Stimulated activated CD4-positive, alpha-beta T cell treated with anti-CD3 and anti-CD28 coated beads, Interleukin-15, amount 100 ng/mL, for 24 hours (primary cell): ENCODE measurements at regions not wholly inside any gene's neighbourhood (a gene's known extent, or its start where the extent isn't known, plus 50 kb on each side); places are given as distances from the start of the nearest gene placed in this dataset.

Source experiments
- DNase-seq: peaks from one replicate; pipeline ENCODE4 v3.0.0-alpha.2; 2020

- DNase-seq: no peak
Observed at GRCh38 chr12:77189901-77190416, 124.6 kb upstream of the E2F7 start.

- no peak for DNase-seq
Observed at GRCh38 chr12:77189458-77189857, 124.1 kb upstream of the E2F7 start.

GRCh38 chr12:77179515-77179914, 114.1 kb upstream of the E2F7 start:
- no peak for DNase-seq

GRCh38 chr12:77167801-77168200, 102.4 kb upstream of the E2F7 start:
- DNase-seq: no peak

GRCh38 chr12:77166696-77167095, 101.3 kb upstream of the E2F7 start:
- DNase-seq: no peak

GRCh38 chr12:77163074-77164038, 98.0 kb upstream of the E2F7 start:
- no peak for DNase-seq

- no peak for DNase-seq
Observed at GRCh38 chr12:77161944-77162343, 96.6 kb upstream of the E2F7 start.

GRCh38 chr12:77160931-77161330, 95.6 kb upstream of the E2F7 start:
- DNase-seq: no peak

- DNase-seq: no peak
Observed at GRCh38 chr12:77153706-77154105, 88.3 kb upstream of the E2F7 start.

- DNase-seq: no peak
Observed at GRCh38 chr12:77152623-77153193, 87.3 kb upstream of the E2F7 start.

GRCh38 chr12:77151030-77151429, 85.7 kb upstream of the E2F7 start:
- no peak for DNase-seq

GRCh38 chr12:77133566-77133965, 68.2 kb upstream of the E2F7 start:
- peak; percentile 8 for DNase-seq

GRCh38 chr12:77131977-77132490, 66.7 kb upstream of the E2F7 start:
- DNase-seq: no peak

- no peak for DNase-seq
Observed at GRCh38 chr12:77130193-77130592, 64.8 kb upstream of the E2F7 start.

- no peak for DNase-seq
Observed at GRCh38 chr12:77124767-77125166, 59.4 kb upstream of the E2F7 start.

GRCh38 chr12:77122661-77123060, 57.3 kb upstream of the E2F7 start:
- no peak for DNase-seq

GRCh38 chr12:77122236-77122635, 56.9 kb upstream of the E2F7 start:
- no peak for DNase-seq

- no peak for DNase-seq
Observed at GRCh38 chr12:77120156-77121085, 55.1 kb upstream of the E2F7 start.

GRCh38 chr12:77118696-77119095, 53.3 kb upstream of the E2F7 start:
- DNase-seq: no peak

- DNase-seq: no peak
Observed at GRCh38 chr12:77116277-77116676, 50.9 kb upstream of the E2F7 start.

GRCh38 chr12:77115471-77115870, 50.1 kb upstream of the E2F7 start:
- no peak for DNase-seq
